ENCODE measurements at regions not wholly inside any gene's neighbourhood (a gene's known extent, or its start where the extent isn't known, plus 50 kb on each side); places are given as distances from the start of the nearest gene placed in this dataset.

DNA sequence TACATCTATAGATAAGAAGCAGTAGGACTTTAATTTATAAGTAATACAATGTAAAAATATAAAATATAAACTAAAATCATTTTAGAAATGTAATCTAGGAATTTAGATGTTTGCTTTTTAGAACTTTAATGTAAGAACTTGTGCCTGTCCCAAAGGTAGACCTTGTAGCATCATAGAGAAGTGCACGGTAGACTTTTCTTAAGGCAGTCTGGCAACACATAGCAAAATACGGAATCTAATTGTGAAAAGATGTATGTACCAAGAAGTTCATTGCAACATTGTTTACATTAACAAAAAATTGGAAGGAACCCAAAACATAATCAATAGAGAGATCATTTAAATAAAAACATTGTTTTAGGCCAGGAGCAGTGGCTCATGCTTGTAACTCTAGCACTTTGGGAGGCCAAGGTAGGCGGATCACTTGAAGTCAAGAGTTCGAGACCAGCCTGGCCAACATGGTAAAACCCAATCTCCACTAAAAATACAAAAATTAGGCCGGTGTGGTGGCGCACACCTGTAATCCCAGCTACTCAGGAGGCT lies 84.6 kb upstream of the SMIM15 start:
- H3K4me2 ChIP-seq (ENCODE audit: low read depth, low read length, poor library complexity, severe bottlenecking), result no peak overlapping the region
- no peaks in the 10 kb centered on the region for H3K36me3 ChIP-seq (ENCODE audit: insufficient read depth, low read length)
- no peaks in the 10 kb centered on the region for H3K27me3 ChIP-seq (ENCODE audit: insufficient read depth, low read length, poor library complexity, severe bottlenecking)
- H3K9me3 ChIP-seq (ENCODE audit: insufficient read depth, low read depth, low read length), result no peaks in the 10 kb centered on the region
- no peak overlapping the region for H2AFZ ChIP-seq (ENCODE audit: low read length)
- H3K79me2 ChIP-seq (ENCODE audit: insufficient read depth, low read length), result no peaks in the 10 kb centered on the region
- no peaks in the 10 kb centered on the region for H3F3A ChIP-seq (ENCODE audit: low read depth)
- TF ChIP-seq, protein P1, sequence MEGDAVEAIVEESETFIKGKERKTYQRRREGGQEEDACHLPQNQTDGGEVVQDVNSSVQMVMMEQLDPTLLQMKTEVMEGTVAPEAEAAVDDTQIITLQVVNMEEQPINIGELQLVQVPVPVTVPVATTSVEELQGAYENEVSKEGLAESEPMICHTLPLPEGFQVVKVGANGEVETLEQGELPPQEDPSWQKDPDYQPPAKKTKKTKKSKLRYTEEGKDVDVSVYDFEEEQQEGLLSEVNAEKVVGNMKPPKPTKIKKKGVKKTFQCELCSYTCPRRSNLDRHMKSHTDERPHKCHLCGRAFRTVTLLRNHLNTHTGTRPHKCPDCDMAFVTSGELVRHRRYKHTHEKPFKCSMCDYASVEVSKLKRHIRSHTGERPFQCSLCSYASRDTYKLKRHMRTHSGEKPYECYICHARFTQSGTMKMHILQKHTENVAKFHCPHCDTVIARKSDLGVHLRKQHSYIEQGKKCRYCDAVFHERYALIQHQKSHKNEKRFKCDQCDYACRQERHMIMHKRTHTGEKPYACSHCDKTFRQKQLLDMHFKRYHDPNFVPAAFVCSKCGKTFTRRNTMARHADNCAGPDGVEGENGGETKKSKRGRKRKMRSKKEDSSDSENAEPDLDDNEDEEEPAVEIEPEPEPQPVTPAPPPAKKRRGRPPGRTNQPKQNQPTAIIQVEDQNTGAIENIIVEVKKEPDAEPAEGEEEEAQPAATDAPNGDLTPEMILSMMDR (conservative IDR thresholded peaks at IDR 0.05; ENCODE audit: low read length), result no peak
- TF ChIP-seq EZH2phosphoT487 (IDR thresholded peaks at IDR 0.05; ENCODE audit: borderline replicate concordance), result no peak
- no peak overlapping the region for H3K9ac ChIP-seq (ENCODE audit: low read depth, low read length, poor library complexity, severe bottlenecking)
- no peak overlapping the region for H3K4me3 ChIP-seq (ENCODE audit: low read length, poor library complexity, severe bottlenecking)
- H4K20me1 ChIP-seq (ENCODE audit: insufficient read depth, low read length, poor library complexity, severe bottlenecking), result no peaks in the 10 kb centered on the region
- H3K9me2 ChIP-seq (replicated peaks; ENCODE audit: low read depth, low read length), result no peaks in the 10 kb centered on the region
- no peaks in the 10 kb centered on the region for H3K4me1 ChIP-seq (ENCODE audit: insufficient read depth, low read length, poor library complexity, severe bottlenecking)

DNA sequence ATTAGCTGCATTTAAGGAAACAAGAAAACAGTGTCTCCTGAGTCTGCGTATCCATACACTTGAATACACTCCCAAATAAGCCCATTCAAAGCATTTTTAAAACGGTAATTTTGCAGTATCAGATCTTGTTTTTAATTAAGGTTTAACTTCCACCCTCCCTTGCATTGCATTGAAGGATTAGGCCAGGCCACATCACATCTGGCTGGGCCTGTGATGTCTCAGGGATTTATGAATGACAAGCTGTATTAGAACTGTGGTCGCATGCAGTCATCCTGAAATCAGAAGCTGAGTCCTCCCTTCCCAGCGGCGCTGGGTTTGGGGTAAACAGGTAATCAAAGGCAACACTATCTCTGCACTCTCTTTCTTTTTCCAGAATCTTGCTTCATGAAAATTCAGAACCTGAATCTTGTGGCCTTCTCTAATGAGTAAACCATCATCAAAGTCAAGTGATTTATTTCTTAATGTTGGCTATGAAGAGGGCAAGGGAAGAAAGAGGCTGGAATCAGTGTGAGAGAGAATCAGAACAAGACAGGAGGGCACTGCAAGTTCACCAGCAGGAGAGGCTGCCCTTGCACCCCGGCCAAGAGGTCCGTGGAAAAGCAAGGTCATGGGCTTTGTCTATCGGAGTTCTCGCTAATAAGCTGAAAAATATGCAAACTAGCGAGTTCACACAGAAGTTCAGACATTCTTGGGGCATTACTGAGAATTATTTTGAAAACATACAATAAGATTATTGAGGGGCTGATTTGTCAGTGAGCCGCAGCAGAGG lies 80.0 kb upstream of the ZSWIM6 start:
- TF ChIP-seq, protein P1 (conservative IDR thresholded peaks at IDR 0.05; ENCODE audit: low read length), result no peak
- TF ChIP-seq EZH2phosphoT487 (IDR thresholded peaks at IDR 0.05; ENCODE audit: borderline replicate concordance), result no peak
- H3K4me2 ChIP-seq (ENCODE audit: low read depth, low read length, poor library complexity, severe bottlenecking), result no peak overlapping the region
- no peaks in the 10 kb centered on the region for H3K36me3 ChIP-seq (ENCODE audit: insufficient read depth, low read length)
- H3K9ac ChIP-seq (ENCODE audit: low read depth, low read length, poor library complexity, severe bottlenecking), result no peak overlapping the region
- no peaks in the 10 kb centered on the region for H3F3A ChIP-seq (ENCODE audit: low read depth)
- no peak overlapping the region for H2AFZ ChIP-seq (ENCODE audit: low read length)
- H3K9me3 ChIP-seq (ENCODE audit: insufficient read depth, low read depth, low read length), result no peaks in the 10 kb centered on the region
- H3K27me3 ChIP-seq (ENCODE audit: insufficient read depth, low read length, poor library complexity, severe bottlenecking), result no peaks in the 10 kb centered on the region
- H3K79me2 ChIP-seq (ENCODE audit: insufficient read depth, low read length), result no peaks in the 10 kb centered on the region
- H3K9me2 ChIP-seq (replicated peaks; ENCODE audit: low read depth, low read length), result no peaks in the 10 kb centered on the region
- H3K4me3 ChIP-seq (ENCODE audit: low read length, poor library complexity, severe bottlenecking), result no peak overlapping the region
- H3K4me1 ChIP-seq (ENCODE audit: insufficient read depth, low read length, poor library complexity, severe bottlenecking), result no peaks in the 10 kb centered on the region
- H4K20me1 ChIP-seq (ENCODE audit: insufficient read depth, low read length, poor library complexity, severe bottlenecking), result no peaks in the 10 kb centered on the region

DNA sequence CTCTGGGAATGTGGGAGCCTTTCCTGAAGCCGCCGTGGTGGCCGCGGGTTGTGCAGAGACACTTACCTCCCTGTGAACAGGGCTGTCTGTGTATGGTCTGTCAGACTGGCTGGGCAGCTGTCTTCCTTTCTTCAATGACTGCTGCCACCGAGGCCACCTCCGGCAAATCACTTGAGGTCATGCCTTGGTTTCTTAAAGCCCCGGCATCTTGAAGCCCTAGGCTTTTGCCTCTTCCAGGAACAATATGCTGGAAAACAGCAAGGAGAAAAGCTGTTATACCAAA lies 79.5 kb upstream of the ZSWIM6 start:
- no peak overlapping the region for H3K4me2 ChIP-seq (ENCODE audit: low read depth, low read length, poor library complexity, severe bottlenecking)
- H4K20me1 ChIP-seq (ENCODE audit: insufficient read depth, low read length, poor library complexity, severe bottlenecking), result no peaks in the 10 kb centered on the region
- no peaks in the 10 kb centered on the region for H3K9me2 ChIP-seq (replicated peaks; ENCODE audit: low read depth, low read length)
- no peak overlapping the region for H3K4me3 ChIP-seq (ENCODE audit: low read length, poor library complexity, severe bottlenecking)
- TF ChIP-seq, protein P1 (conservative IDR thresholded peaks at IDR 0.05; ENCODE audit: low read length), result no peak
- TF ChIP-seq EZH2phosphoT487 (IDR thresholded peaks at IDR 0.05; ENCODE audit: borderline replicate concordance), result no peak
- no peaks in the 10 kb centered on the region for H3K4me1 ChIP-seq (ENCODE audit: insufficient read depth, low read length, poor library complexity, severe bottlenecking)
- H3K79me2 ChIP-seq (ENCODE audit: insufficient read depth, low read length), result no peaks in the 10 kb centered on the region
- H3K27me3 ChIP-seq (ENCODE audit: insufficient read depth, low read length, poor library complexity, severe bottlenecking), result no peaks in the 10 kb centered on the region
- H3K9ac ChIP-seq (ENCODE audit: low read depth, low read length, poor library complexity, severe bottlenecking), result no peak overlapping the region
- H3F3A ChIP-seq (ENCODE audit: low read depth), result no peaks in the 10 kb centered on the region
- H2AFZ ChIP-seq (ENCODE audit: low read length), result no peak overlapping the region
- H3K36me3 ChIP-seq (ENCODE audit: insufficient read depth, low read length), result no peaks in the 10 kb centered on the region
- no peaks in the 10 kb centered on the region for H3K9me3 ChIP-seq (ENCODE audit: insufficient read depth, low read depth, low read length)
